ENCODE measurements at regions not wholly inside any gene's neighbourhood (a gene's known extent, or its start where the extent isn't known, plus 50 kb on each side); places are given as distances from the start of the nearest gene placed in this dataset.

- Histone ChIP-seq H3K27ac (ENCODE audit: extremely low read length, insufficient read depth, low read length) (no peak overlapping the region), H2AFZ (ENCODE audit: low read length) (no peak overlapping the region), H3K4me1 (ENCODE audit: insufficient read depth, low read length) (peaks cover 79% of the 10 kb centered on the region), H4K20me1 (ENCODE audit: insufficient read depth, low read length) (no peaks in the 10 kb centered on the region), H3K79me2 (ENCODE audit: insufficient read depth, low read length) (no peaks in the 10 kb centered on the region), H3K4me2 (ENCODE audit: low read depth, low read length) (no peak overlapping the region), H3K9me3 (ENCODE audit: low read length) (no peaks in the 10 kb centered on the region), H3K9ac (ENCODE audit: insufficient read depth, low read depth, low read length) (no peak overlapping the region), H3K36me3 (replicated peaks in 1 of 2; ENCODE audit: control insufficient read depth in 1 of 2, insufficient read depth in 2 of 2, low read length in 2 of 2) (no peaks in the 10 kb centered on the region), H3K4me3 (replicated peaks in 1 of 3; ENCODE audit: insufficient read depth in 1 of 3, low read depth in 2 of 3, low read length in 3 of 3) (no peak overlapping the region), H3K27me3 (ENCODE audit: control insufficient read depth in 1 of 2, insufficient read depth in 2 of 2, low read length in 2 of 2) (no peaks in the 10 kb centered on the region; a peak in 1 of 5 replicates)
- no peak for FAIRE-seq
- TF ChIP-seq TGIF2 (CRISPR knock-in tag; IDR thresholded peaks at IDR 0.05) (no peak), ZC3H4 (CRISPR knock-in tag; IDR thresholded peaks at IDR 0.05; ENCODE audit: borderline replicate concordance) (no peak), ZHX2 (IDR thresholded peaks at IDR 0.05; ENCODE audit: low read depth) (no peak), ZHX2 (CRISPR knock-in tag; IDR thresholded peaks at IDR 0.05; ENCODE audit: borderline replicate concordance) (no peak), TAF1 (CRISPR knock-in tag; IDR thresholded peaks at IDR 0.05) (no peak), HDAC6 (IDR thresholded peaks at IDR 0.05; ENCODE audit: low read depth, low read length) (no peak), NFKB2 (CRISPR knock-in tag; IDR thresholded peaks at IDR 0.05; ENCODE audit: borderline replicate concordance) (no peak), ZNF224 (CRISPR knock-in tag; IDR thresholded peaks at IDR 0.05) (no peak), CCDC6 (CRISPR knock-in tag; IDR thresholded peaks at IDR 0.05) (no peak), ZBTB37 (CRISPR knock-in tag; IDR thresholded peaks at IDR 0.05) (no peak), STAG1 (CRISPR knock-in tag; IDR thresholded peaks at IDR 0.05) (no peak), ZNF256 (CRISPR knock-in tag; conservative IDR thresholded peaks at IDR 0.05) (no peak), HNF1B (CRISPR knock-in tag; IDR thresholded peaks at IDR 0.05) (no peak), PBX3 (CRISPR knock-in tag; IDR thresholded peaks at IDR 0.05; ENCODE audit: borderline replicate concordance) (no peak)
- no peak for DNase-seq (ENCODE audit: low spot score)
- ChIA-PET CTCF (ENCODE audit: low intra/inter-chr PET ratio, low total read pairs) (no interaction called here), POLR2A (no interaction called here)
- intact Hi-C loops (cut with micrococcal nuclease; ENCODE audit: unreplicated experiment): no loop called here
- in situ Hi-C loops (cut with HindIII; ENCODE audit: extremely low pct_ligation_motif_present, low pct_unique_long_range_greater_than_20kb): no loop called here
- no TSS peak for BruUV-seq (replicated peaks)
- no peak for ATAC-seq
- WGBS (ENCODE audit: low lambda C conversion rate): 92% methylated on average over 4 of the region's 7 CpGs
Measured at GRCh38 chr1:235021321-235021720, 107.3 kb downstream of the TOMM20 start.
